CD14-positive monocyte (primary cell): ENCODE measurements at regions not wholly inside any gene's neighbourhood (a gene's known extent, or its start where the extent isn't known, plus 50 kb on each side); places are given as distances from the start of the nearest gene placed in this dataset.

Source experiments
- DNase-seq, 3 donors: peaks; one replicate each; pipeline ENCODE4 v3.0.0-alpha.2; 2011 to 2022
- H2AFZ ChIP-seq: 2 replicates; pipeline ENCODE4 v1.6.0; 2012; ENCODE audit warnings: mild to moderate bottlenecking, low read depth, low read length, inconsistent platforms; ENCODE audit not compliant: insufficient read depth, poor library complexity, severe bottlenecking
- H3K27ac ChIP-seq, 2 donors: 1 replicate in 1 of 2; 2 replicates in 1 of 2; pipeline ENCODE4 v1.5.1; 2012 to 2013; ENCODE audit warnings: low read length in 2 of 2, control low read depth in 1 of 2, inconsistent platforms in 1 of 2, low read depth in 1 of 2, mild to moderate bottlenecking in 1 of 2
- H3K27me3 ChIP-seq, 2 donors: one replicate each; pipeline versions ENCODE4 v1.6.0 to v1.6.1; 2011 to 2013; ENCODE audit warnings: low read length in 2 of 2; ENCODE audit not compliant: control insufficient read depth in 2 of 2, insufficient read depth in 2 of 2
- H3K36me3 ChIP-seq, 2 donors: replicated peaks in 1 of 2; 1 replicate in 1 of 2; 2 replicates in 1 of 2; pipeline versions ENCODE4 v1.5.1 to v1.6.1; 2012 to 2013; ENCODE audit warnings: low read length in 2 of 2, control low read depth in 1 of 2, inconsistent platforms in 1 of 2, mild to moderate bottlenecking in 1 of 2; ENCODE audit not compliant: insufficient read depth in 2 of 2, control insufficient read depth in 1 of 2
- H3K4me1 ChIP-seq, 2 donors: 1 replicate in 1 of 2; 2 replicates in 1 of 2; pipeline versions ENCODE4 v1.5.1 to v1.6.1; 2012 to 2013; ENCODE audit warnings: low read length in 2 of 2, control low read depth in 1 of 2, inconsistent platforms in 1 of 2, mild to moderate bottlenecking in 1 of 2, moderate library complexity in 1 of 2; ENCODE audit not compliant: insufficient read depth in 2 of 2, control insufficient read depth in 1 of 2
- H3K4me2 ChIP-seq: replicated peaks from 2 replicates; pipeline ENCODE3; 2012; ENCODE audit warnings: low read length, moderate library complexity, mild to moderate bottlenecking; ENCODE audit not compliant: poor library complexity, severe bottlenecking; ENCODE audit errors: extremely low read depth
- H3K4me3 ChIP-seq, 3 experiments: fragments of 200-600 bp in 1 of 3; sonication (generic) in 1 of 3; replicated peaks in 1 of 3; 1 replicate in 2 of 3; 2 replicates in 1 of 3; pipeline ENCODE4 v1.5.1; 2011 to 2013; ENCODE audit warnings: low read length in 3 of 3, mild to moderate bottlenecking in 3 of 3, control low read depth in 2 of 3, low read depth in 2 of 3, inconsistent platforms in 1 of 3, moderate library complexity in 1 of 3
- H3K79me2 ChIP-seq: 2 replicates; pipeline ENCODE4 v1.6.0; 2012; ENCODE audit warnings: mild to moderate bottlenecking, control low read depth, inconsistent platforms, low read length, moderate library complexity; ENCODE audit not compliant: insufficient read depth
- H3K9ac ChIP-seq: 2 replicates; pipeline ENCODE4 v1.6.0; 2017; ENCODE audit warnings: low read length, mild to moderate bottlenecking; ENCODE audit not compliant: insufficient read depth, poor library complexity, severe bottlenecking
- H3K9me3 ChIP-seq, 2 donors: replicated peaks in 1 of 2; 1 replicate in 1 of 2; 2 replicates in 1 of 2; pipeline versions ENCODE4 v1.5.1 to v1.6.1; 2012 to 2013; ENCODE audit warnings: low read length in 2 of 2, control low read depth in 1 of 2; ENCODE audit not compliant: control insufficient read depth in 1 of 2, insufficient read depth in 1 of 2
- H4K20me1 ChIP-seq: 2 replicates; pipeline ENCODE4 v1.6.0; 2012; ENCODE audit warnings: mild to moderate bottlenecking, low read length, control low read depth, moderate library complexity; ENCODE audit not compliant: insufficient read depth
- H3K27ac Mint-ChIP-seq, 7 donors: one replicate each; pipeline ENCODE4 v1.8.0; 2020; ENCODE audit warnings: mild to moderate bottlenecking in 7 of 7, mixed read lengths in 7 of 7, moderate library complexity in 6 of 7, inconsistent platforms in 2 of 7
- H3K27me3 Mint-ChIP-seq, 3 donors: one replicate each; pipeline ENCODE4 v1.8.0; 2021 to 2022; ENCODE audit warnings: low read depth in 3 of 3, mild to moderate bottlenecking in 3 of 3, mixed read lengths in 3 of 3, moderate library complexity in 3 of 3, inconsistent platforms in 1 of 3
- H3K36me3 Mint-ChIP-seq, 2 donors: one replicate each; pipeline ENCODE4 v1.8.0; 2020; ENCODE audit warnings: mixed read lengths in 2 of 2, inconsistent platforms in 1 of 2, mild to moderate bottlenecking in 1 of 2
- H3K4me1 Mint-ChIP-seq: one replicate; pipeline ENCODE4 v1.8.0; 2020; ENCODE audit warnings: mild to moderate bottlenecking, mixed read lengths
- H3K4me3 Mint-ChIP-seq, 2 donors: one replicate each; pipeline ENCODE4 v1.8.0; 2020; ENCODE audit warnings: mild to moderate bottlenecking in 2 of 2, mixed read lengths in 2 of 2, moderate library complexity in 1 of 2
- H3K9me3 Mint-ChIP-seq, 7 donors: one replicate each; pipeline ENCODE4 v1.8.0; 2020 to 2022; ENCODE audit warnings: mixed read lengths in 7 of 7, mild to moderate bottlenecking in 6 of 7, moderate library complexity in 6 of 7, inconsistent platforms in 2 of 7
- WGBS: methylation state at CpG from one replicate; pipeline ENCODE4 v1.1.5; 2013; ENCODE audit warnings: missing lambda C conversion rate; ENCODE audit not compliant: insufficient coverage; 5-methylcytosine and 5-hydroxymethylcytosine counted together
- intact Hi-C, 2 donors: fragments of 100-400 bp; cut with micrococcal nuclease; formaldehyde crosslinking; loops; one replicate each; pipeline versions ENCODE4 v1.15.0 to v1.15.1; 2023
- TF ChIP-seq, protein P1 (sequence below): fragments of 200-600 bp; IDR thresholded peaks from one replicate; pipeline ENCODE4 v1.8.0; 2022; ENCODE audit warnings: antibody characterized with exemption, mild to moderate bottlenecking

DNA sequence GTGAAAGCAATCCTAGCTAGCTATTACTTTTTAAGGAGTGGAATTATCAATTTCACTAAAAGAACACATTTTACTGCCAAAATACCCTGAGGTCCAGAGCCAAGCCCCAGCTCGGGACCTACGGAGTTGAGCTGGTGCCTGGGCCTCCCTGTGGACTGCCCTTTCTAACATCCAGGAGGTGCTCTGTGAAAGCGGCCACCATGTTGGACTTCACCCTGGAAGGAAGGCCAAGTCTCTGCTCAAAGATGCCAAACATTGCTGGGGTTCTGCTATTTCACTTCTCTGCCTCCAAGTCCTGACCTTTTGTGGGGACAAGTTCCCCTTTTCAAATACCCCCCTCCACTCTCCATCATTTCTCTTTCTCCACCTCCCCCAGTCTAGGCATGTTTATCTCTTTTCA lies 498.7 kb upstream of the RAB6C start:
- Histone ChIP-seq H2AFZ (no peak overlapping the region), H3K4me2 (no peak overlapping the region), H3K79me2 (no peaks in the 10 kb centered on the region), H3K9me3 (no peaks in the 10 kb centered on the region), H3K9ac (no peak overlapping the region), H4K20me1 (no peaks in the 10 kb centered on the region), H3K27me3 (no peaks in the 10 kb centered on the region), H3K4me1 (no peaks in the 10 kb centered on the region), H3K4me3 (no peak overlapping the region), H3K36me3 (no peaks in the 10 kb centered on the region), H3K27ac (no peak overlapping the region)
- intact Hi-C loops = no loop called here
- no peak overlapping the region for H3K4me3 Mint-ChIP-seq
- H3K27ac Mint-ChIP-seq = no peak overlapping the region
- no peaks in the 10 kb centered on the region for H3K36me3 Mint-ChIP-seq
- 89% methylated on average over 3 of the region's 3 CpGs for WGBS
- H3K4me1 Mint-ChIP-seq = no peaks in the 10 kb centered on the region
- peaks cover 0 to 2% (median 0%) of the 10 kb centered on the region in 7 donors for H3K9me3 Mint-ChIP-seq
- TF ChIP-seq, protein P1, sequence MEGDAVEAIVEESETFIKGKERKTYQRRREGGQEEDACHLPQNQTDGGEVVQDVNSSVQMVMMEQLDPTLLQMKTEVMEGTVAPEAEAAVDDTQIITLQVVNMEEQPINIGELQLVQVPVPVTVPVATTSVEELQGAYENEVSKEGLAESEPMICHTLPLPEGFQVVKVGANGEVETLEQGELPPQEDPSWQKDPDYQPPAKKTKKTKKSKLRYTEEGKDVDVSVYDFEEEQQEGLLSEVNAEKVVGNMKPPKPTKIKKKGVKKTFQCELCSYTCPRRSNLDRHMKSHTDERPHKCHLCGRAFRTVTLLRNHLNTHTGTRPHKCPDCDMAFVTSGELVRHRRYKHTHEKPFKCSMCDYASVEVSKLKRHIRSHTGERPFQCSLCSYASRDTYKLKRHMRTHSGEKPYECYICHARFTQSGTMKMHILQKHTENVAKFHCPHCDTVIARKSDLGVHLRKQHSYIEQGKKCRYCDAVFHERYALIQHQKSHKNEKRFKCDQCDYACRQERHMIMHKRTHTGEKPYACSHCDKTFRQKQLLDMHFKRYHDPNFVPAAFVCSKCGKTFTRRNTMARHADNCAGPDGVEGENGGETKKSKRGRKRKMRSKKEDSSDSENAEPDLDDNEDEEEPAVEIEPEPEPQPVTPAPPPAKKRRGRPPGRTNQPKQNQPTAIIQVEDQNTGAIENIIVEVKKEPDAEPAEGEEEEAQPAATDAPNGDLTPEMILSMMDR = no peak
- no peaks in the 10 kb centered on the region for H3K27me3 Mint-ChIP-seq
- DNase-seq = no peak

DNA sequence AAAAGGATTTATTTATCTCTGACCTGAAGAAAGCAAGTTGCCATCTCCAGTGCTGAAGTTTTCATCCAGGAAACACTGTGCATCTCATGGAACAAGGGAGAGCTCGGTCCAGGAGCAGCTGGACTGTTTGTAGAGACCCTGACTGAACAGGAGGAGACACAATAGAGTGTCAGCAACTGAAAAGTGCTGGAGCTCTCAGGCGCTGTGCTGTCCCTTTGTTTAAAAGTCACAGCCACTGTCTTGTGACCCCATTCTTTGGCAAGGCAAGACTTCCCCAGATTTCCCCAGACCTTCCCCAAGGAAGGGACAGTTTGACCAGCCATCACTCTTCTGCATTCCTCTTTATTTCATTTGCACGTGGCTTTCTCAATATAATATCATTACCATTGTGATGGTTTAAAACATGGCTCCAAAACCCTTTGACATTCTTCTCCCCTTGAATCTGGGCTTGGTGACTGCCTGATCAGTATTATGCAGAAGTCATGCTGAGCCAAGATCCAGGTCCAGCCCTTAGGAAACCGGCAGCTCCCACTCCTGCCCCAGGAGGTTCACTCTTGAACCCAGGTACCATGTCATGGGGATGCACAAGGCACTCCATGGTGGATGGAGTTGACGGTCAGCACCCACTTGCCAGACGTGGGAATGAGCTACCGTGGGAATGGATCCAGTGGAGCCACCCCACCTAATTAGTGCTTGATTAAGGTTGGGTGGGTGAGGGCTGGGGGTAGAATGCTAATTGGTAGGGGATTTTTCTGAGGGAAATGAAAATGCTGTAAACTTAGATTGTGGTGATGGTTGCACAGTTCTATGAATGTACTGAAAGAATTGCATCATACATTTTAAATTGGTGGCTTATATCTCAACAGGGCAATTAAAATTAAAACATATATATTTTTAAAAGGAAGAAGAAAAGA lies 497.9 kb upstream of the RAB6C start:
- Mint-ChIP-seq H3K27ac (no peak overlapping the region), H3K4me1 (no peaks in the 10 kb centered on the region), H3K4me3 (no peak overlapping the region), H3K9me3 (peaks cover 0 to 3% (median 0%) of the 10 kb centered on the region in 7 donors), H3K36me3 (no peaks in the 10 kb centered on the region), H3K27me3 (no peaks in the 10 kb centered on the region)
- no peaks in the 10 kb centered on the region for H3K9me3 ChIP-seq
- TF ChIP-seq, protein P1 = no peak
- H3K4me3 ChIP-seq = no peak overlapping the region
- no peaks in the 10 kb centered on the region for H3K79me2 ChIP-seq
- WGBS = 77% methylated on average over 2 of the region's 7 CpGs
- H3K36me3 ChIP-seq = no peaks in the 10 kb centered on the region
- no peak overlapping the region for H3K4me2 ChIP-seq
- intact Hi-C loops = no loop called here
- no peaks in the 10 kb centered on the region for H3K27me3 ChIP-seq
- H3K27ac ChIP-seq = no peak overlapping the region
- no peaks in the 10 kb centered on the region for H4K20me1 ChIP-seq
- no peak for DNase-seq
- H3K9ac ChIP-seq = no peak overlapping the region
- H3K4me1 ChIP-seq = no peaks in the 10 kb centered on the region
- H2AFZ ChIP-seq = no peak overlapping the region
